Endothelial cell of umbilical vein (primary cell): ENCODE measurements at regions not wholly inside any gene's neighbourhood (a gene's known extent, or its start where the extent isn't known, plus 50 kb on each side); places are given as distances from the start of the nearest gene placed in this dataset.

Experiments
- EZH2 ChIP-seq: IDR thresholded peaks from 2 replicates; pipeline ENCODE4 v1.6.1; 2012; ENCODE audit warnings: borderline replicate concordance, low read depth, mild to moderate bottlenecking, moderate library complexity, low read length, inconsistent platforms; ENCODE audit not compliant: severe bottlenecking
- FOS ChIP-seq: IDR thresholded peaks from 2 replicates; pipeline ENCODE4 v1.6.1; 2011; ENCODE audit warnings: mild to moderate bottlenecking, low read length, moderate library complexity, borderline replicate concordance; ENCODE audit not compliant: insufficient read depth
- GATA2 ChIP-seq: IDR thresholded peaks from 2 replicates; pipeline ENCODE4 v1.7.0; 2011; ENCODE audit warnings: low read depth, mild to moderate bottlenecking, moderate library complexity, mixed read lengths, low read length; ENCODE audit not compliant: insufficient read length, insufficient read depth
- JUN ChIP-seq: IDR thresholded peaks from 2 replicates; pipeline ENCODE4 v1.6.1; 2011; ENCODE audit warnings: borderline replicate concordance, low read depth; ENCODE audit not compliant: insufficient read length, insufficient read depth
- MYC ChIP-seq: IDR thresholded peaks from one replicate; pipeline ENCODE4 v1.6.1; 2011; ENCODE audit warnings: mild to moderate bottlenecking, low read depth, low read length
- POLR2A ChIP-seq: IDR thresholded peaks from 2 replicates; pipeline ENCODE4 v1.6.1; 2012; ENCODE audit warnings: low read depth, mild to moderate bottlenecking, control low read depth, low read length
- POLR2AphosphoS5 ChIP-seq: IDR thresholded peaks from 2 replicates; pipeline ENCODE4 v1.6.1; 2012; ENCODE audit warnings: low read depth, mild to moderate bottlenecking, control low read depth, low read length, moderate library complexity; ENCODE audit not compliant: insufficient read depth
- TF ChIP-seq, protein P1 (sequence below): IDR thresholded peaks from 2 replicates; pipeline ENCODE4 v1.6.1; 2011; ENCODE audit not compliant: insufficient read depth, insufficient read length
- TF ChIP-seq, protein P2 (sequence below), 2 donors: IDR thresholded peaks; 1 replicate in 1 of 2; 2 replicates in 1 of 2; pipeline ENCODE4 v1.5.1; 2011; ENCODE audit warnings: low read length in 2 of 2, mild to moderate bottlenecking in 2 of 2, moderate library complexity in 2 of 2, control low read depth in 1 of 2, inconsistent platforms in 1 of 2, low read depth in 1 of 2; ENCODE audit not compliant: insufficient read depth in 1 of 2; ENCODE audit errors: extremely low read depth in 1 of 2

DNA sequence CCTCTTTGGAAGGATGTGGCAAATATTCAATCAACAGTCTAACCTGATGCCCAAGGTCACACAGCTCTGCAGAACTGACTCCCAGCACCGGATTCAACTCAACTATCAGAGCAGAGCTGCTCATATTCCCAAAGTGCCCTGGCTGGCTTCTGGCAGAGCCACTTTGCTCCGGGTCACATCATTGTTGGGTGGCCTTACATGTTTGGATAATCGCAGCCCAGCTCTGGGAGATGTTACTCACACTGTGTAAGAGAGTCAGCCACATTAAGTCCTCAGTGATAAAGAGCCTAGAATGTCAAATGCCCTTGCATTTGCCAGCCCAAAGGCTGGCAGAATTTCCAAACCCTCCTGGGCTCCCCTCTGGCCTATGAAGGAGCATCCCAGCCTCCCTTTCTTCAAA is 79.8 kb upstream of the PDE1C start:
- TF ChIP-seq, protein P1, sequence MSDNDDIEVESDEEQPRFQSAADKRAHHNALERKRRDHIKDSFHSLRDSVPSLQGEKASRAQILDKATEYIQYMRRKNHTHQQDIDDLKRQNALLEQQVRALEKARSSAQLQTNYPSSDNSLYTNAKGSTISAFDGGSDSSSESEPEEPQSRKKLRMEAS, result no peak
- TF ChIP-seq, protein P2, sequence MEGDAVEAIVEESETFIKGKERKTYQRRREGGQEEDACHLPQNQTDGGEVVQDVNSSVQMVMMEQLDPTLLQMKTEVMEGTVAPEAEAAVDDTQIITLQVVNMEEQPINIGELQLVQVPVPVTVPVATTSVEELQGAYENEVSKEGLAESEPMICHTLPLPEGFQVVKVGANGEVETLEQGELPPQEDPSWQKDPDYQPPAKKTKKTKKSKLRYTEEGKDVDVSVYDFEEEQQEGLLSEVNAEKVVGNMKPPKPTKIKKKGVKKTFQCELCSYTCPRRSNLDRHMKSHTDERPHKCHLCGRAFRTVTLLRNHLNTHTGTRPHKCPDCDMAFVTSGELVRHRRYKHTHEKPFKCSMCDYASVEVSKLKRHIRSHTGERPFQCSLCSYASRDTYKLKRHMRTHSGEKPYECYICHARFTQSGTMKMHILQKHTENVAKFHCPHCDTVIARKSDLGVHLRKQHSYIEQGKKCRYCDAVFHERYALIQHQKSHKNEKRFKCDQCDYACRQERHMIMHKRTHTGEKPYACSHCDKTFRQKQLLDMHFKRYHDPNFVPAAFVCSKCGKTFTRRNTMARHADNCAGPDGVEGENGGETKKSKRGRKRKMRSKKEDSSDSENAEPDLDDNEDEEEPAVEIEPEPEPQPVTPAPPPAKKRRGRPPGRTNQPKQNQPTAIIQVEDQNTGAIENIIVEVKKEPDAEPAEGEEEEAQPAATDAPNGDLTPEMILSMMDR (IDR thresholded peaks at IDR 0.05; ENCODE audit: extremely low read depth in 1 of 2, insufficient read depth in 1 of 2, low read depth in 1 of 2, low read length in 2 of 2), result no peak
- TF ChIP-seq POLR2AphosphoS5 (no peak), GATA2 (no peak), POLR2A (no peak), MYC (no peak), EZH2 (no peak), FOS (no peak), JUN (no peak)
